ENCODE measurements at regions not wholly inside any gene's neighbourhood (a gene's known extent, or its start where the extent isn't known, plus 50 kb on each side); places are given as distances from the start of the nearest gene placed in this dataset.

DNA sequence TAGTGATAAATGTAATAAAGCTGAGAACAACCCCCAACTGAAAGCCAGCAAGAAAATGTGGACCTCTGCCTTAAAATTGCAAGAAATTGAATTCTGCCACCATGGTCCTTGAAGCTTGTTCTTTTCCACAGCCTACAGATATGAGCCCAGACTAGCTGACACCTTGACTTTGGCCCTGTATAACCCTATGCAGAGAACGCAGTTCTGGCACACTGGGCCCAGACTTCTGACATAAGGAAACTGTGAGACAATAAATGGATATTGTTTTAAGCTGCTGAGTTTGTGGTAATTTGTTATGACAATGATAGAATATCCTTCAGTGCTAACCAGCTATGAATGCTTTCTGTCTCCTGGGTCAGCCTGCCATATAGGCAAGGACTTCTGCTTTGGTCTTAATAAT, 315.6 kb upstream of the RIOK2 start:
- H3K4me3 ChIP-seq: no peak overlapping the region
- ATAC-seq (peak in 2 of 8 donors; percentile 45 to 49), DNase-seq (no peak)
- no peak overlapping the region for H3K27ac ChIP-seq
- TF ChIP-seq, protein P1, sequence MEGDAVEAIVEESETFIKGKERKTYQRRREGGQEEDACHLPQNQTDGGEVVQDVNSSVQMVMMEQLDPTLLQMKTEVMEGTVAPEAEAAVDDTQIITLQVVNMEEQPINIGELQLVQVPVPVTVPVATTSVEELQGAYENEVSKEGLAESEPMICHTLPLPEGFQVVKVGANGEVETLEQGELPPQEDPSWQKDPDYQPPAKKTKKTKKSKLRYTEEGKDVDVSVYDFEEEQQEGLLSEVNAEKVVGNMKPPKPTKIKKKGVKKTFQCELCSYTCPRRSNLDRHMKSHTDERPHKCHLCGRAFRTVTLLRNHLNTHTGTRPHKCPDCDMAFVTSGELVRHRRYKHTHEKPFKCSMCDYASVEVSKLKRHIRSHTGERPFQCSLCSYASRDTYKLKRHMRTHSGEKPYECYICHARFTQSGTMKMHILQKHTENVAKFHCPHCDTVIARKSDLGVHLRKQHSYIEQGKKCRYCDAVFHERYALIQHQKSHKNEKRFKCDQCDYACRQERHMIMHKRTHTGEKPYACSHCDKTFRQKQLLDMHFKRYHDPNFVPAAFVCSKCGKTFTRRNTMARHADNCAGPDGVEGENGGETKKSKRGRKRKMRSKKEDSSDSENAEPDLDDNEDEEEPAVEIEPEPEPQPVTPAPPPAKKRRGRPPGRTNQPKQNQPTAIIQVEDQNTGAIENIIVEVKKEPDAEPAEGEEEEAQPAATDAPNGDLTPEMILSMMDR (IDR thresholded peaks at IDR 0.05): no peak
- WGBS, 2 donors: 57 to 58% methylated on average over 1 of the region's 1 CpG
- intact Hi-C loops (cut with DNase I): no loop called here
- no peaks in the 10 kb centered on the region for H3K4me1 ChIP-seq
- H3K36me3 ChIP-seq: no peaks in the 10 kb centered on the region
- H3K27me3 ChIP-seq: no peaks in the 10 kb centered on the region
- H3K9me3 ChIP-seq: no peaks in the 10 kb centered on the region

DNA sequence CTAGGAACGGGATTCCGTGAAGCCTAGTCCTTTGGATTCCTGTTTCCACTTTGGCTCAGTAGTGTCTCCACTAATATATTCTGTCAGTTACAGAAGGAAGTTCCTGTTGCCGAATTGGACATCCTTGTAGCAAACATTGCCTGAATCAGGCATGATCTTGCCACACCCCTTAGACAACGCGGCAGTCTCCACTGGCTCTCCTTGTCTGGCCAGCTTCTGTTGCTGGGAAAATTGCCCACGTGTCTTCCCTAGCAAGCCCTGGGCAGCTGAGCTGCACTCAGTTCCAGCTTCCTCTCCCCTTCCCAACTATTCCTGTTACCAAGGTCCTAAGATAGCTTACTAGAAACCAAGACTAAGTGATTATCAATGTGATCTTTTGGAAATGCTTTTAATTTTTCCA, 316.6 kb upstream of the RIOK2 start:
- ATAC-seq (peak in 5 of 8 donors; percentile 22 to 59 (median 47)), DNase-seq (peak; percentile 6 to 20)
- Histone ChIP-seq H3K4me1 (peaks cover 0 to 2% (median 0%) of the 10 kb centered on the region in 9 donors), H3K36me3 (no peaks in the 10 kb centered on the region), H3K4me3 (no peak overlapping the region), H3K9me3 (no peaks in the 10 kb centered on the region), H3K27ac (no peak overlapping the region), H3K27me3 (no peaks in the 10 kb centered on the region)
- TF ChIP-seq, protein P1 (IDR thresholded peaks at IDR 0.05): no peak
- 48 to 56% methylated on average over 6 of the region's 6 CpGs for WGBS, 2 donors
- intact Hi-C loops (cut with DNase I): no loop called here

DNA sequence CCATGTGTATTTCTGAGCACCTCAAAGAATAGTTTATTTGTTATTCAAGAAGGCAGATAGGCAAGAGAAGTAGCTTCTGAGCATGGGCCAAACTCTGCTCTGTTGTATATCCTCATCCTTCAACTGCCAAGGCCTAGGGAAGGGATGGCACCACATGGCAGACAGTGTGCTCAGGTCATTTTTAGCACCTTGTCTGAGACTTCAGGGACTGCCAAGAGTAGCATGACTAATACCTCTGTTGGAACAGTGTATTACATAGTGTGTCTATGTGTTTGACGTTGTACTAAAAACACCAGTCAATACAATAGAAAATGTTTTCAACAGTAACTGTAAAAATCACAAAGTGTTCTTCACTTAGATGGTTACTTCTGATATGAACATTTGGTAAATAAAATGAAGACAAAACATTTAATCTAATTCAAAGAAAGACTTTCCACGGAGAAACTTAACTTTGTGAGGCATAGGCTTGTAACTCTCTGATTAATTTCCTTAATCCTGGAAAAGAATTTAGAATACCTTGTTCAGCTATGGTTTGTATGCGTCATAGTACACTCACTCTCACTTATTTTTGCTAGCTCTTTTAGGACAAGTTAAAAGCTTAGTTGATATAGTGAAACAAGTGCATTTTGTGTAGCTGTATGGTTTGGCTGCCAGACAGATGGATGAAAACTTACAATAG, 318.4 kb upstream of the RIOK2 start:
- Histone ChIP-seq H3K27ac (no peak overlapping the region), H3K4me1 (peaks cover 0 to 3% (median 0%) of the 10 kb centered on the region in 9 donors), H3K27me3 (no peaks in the 10 kb centered on the region), H3K4me3 (no peak overlapping the region), H3K36me3 (no peaks in the 10 kb centered on the region), H3K9me3 (no peaks in the 10 kb centered on the region)
- no peak for DNase-seq
- TF ChIP-seq, protein P1 (IDR thresholded peaks at IDR 0.05): no peak
- intact Hi-C loops (cut with DNase I): no loop called here
- ATAC-seq: no peak
- 61 to 72% methylated on average over 3 of the region's 3 CpGs for WGBS, 2 donors

DNA sequence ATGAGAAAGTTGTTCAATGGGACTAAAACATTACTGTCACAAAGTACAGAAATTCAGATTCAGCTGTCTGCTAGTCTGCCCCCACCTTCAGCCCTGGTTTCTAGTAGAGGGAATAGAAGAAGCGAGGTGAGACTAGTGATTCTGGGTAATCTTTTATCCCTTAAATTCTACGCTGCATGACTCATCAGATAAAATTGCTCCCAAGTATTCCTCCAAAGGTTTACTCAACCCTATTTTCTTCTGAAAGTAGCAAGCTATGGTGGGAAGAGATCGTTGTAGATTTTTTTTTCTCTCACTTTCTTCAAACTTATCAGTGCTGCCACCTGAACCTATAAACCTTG, 318.9 kb upstream of the RIOK2 start:
- intact Hi-C loops (cut with DNase I): no loop called here
- Histone ChIP-seq H3K4me3 (no peak overlapping the region), H3K36me3 (no peaks in the 10 kb centered on the region), H3K27me3 (no peaks in the 10 kb centered on the region), H3K9me3 (peaks cover 0 to 3% (median 0%) of the 10 kb centered on the region in 11 donors), H3K27ac (no peak overlapping the region), H3K4me1 (peaks cover 0 to 3% (median 0%) of the 10 kb centered on the region in 9 donors)
- TF ChIP-seq, protein P1 (IDR thresholded peaks at IDR 0.05): no peak
- ATAC-seq (no peak), DNase-seq (no peak)
- WGBS, 2 donors: 79 to 89% methylated on average over 3 of the region's 3 CpGs
